Loucy (cell line): ENCODE measurements at regions not wholly inside any gene's neighbourhood (a gene's known extent, or its start where the extent isn't known, plus 50 kb on each side); places are given as distances from the start of the nearest gene placed in this dataset.

ENCODE experiments used
- CTCF ChIP-seq: fragments of 200-600 bp; sonication (generic); conservative IDR thresholded peaks from 2 replicates; pipeline ENCODE4 v1.5.1; 2014; ENCODE audit warnings: mild to moderate bottlenecking, antibody characterized with exemption, low read length
- EZH2phosphoT487 ChIP-seq: fragments of 200-600 bp; IDR thresholded peaks from 2 replicates; pipeline ENCODE4 v1.6.1; 2018; ENCODE audit warnings: antibody characterized with exemption, mild to moderate bottlenecking, moderate library complexity, borderline replicate concordance

- TF ChIP-seq CTCF, result no peak
- TF ChIP-seq EZH2phosphoT487, result no peak
Observed at GRCh38 chr5:152551061-152551460, 146.0 kb upstream of the NMUR2 start.
